HG02588 (cell line): ENCODE measurements at regions not wholly inside any gene's neighbourhood (a gene's known extent, or its start where the extent isn't known, plus 50 kb on each side); places are given as distances from the start of the nearest gene placed in this dataset.

ENCODE experiments used
- ATAC-seq: cut with Tn5 transposase; IDR thresholded peaks from one replicate; pipeline ENCODE4 v1.9.1; 2021; ENCODE audit warnings: mild to moderate bottlenecking, moderate library complexity; ENCODE audit not compliant: unreplicated experiment

GRCh38 chr10:113219446-113219845 is 269.4 kb downstream of the TCF7L2 start:
- no peak for ATAC-seq

- ATAC-seq: no peak
Observed at GRCh38 chr10:113221756-113222168, 271.7 kb downstream of the TCF7L2 start.

- ATAC-seq: no peak
Observed at GRCh38 chr10:113222207-113222606, 272.2 kb downstream of the TCF7L2 start.

- no peak for ATAC-seq
Observed at GRCh38 chr10:113225364-113225763, 275.3 kb downstream of the TCF7L2 start.

GRCh38 chr10:113225903-113226302 is 275.9 kb downstream of the TCF7L2 start:
- ATAC-seq: no peak

GRCh38 chr10:113226399-113226798 is 276.4 kb downstream of the TCF7L2 start:
- no peak for ATAC-seq

- no peak for ATAC-seq
Observed at GRCh38 chr10:113226831-113227445, 276.9 kb downstream of the TCF7L2 start.

GRCh38 chr10:113228530-113228929 is 278.5 kb downstream of the TCF7L2 start:
- no peak for ATAC-seq

GRCh38 chr10:113230011-113230610 is 280.1 kb downstream of the TCF7L2 start:
- ATAC-seq: no peak

- peak; percentile 54 for ATAC-seq
Observed at GRCh38 chr10:113232928-113233511, 283.0 kb downstream of the TCF7L2 start.

- no peak for ATAC-seq
Observed at GRCh38 chr10:113234481-113234880, 284.4 kb downstream of the TCF7L2 start.

- ATAC-seq: no peak
Observed at GRCh38 chr10:113235508-113235907, 285.5 kb downstream of the TCF7L2 start.

GRCh38 chr10:113236998-113237397 is 287.0 kb downstream of the TCF7L2 start:
- no peak for ATAC-seq

GRCh38 chr10:113239566-113240350 is 289.7 kb downstream of the TCF7L2 start:
- no peak for ATAC-seq

- no peak for ATAC-seq
Observed at GRCh38 chr10:113240736-113241135, 290.7 kb downstream of the TCF7L2 start.

- ATAC-seq: no peak
Observed at GRCh38 chr10:113241599-113242360, 291.7 kb downstream of the TCF7L2 start.

GRCh38 chr10:113243311-113243710 is 293.3 kb downstream of the TCF7L2 start:
- no peak for ATAC-seq

- ATAC-seq: no peak
Observed at GRCh38 chr10:113244750-113245149, 294.7 kb downstream of the TCF7L2 start.

- no peak for ATAC-seq
Observed at GRCh38 chr10:113245286-113245685, 295.2 kb downstream of the TCF7L2 start.

- ATAC-seq: no peak
Observed at GRCh38 chr10:113247050-113247449, 297.0 kb downstream of the TCF7L2 start.
